HCT116 (cell line): ENCODE measurements at regions not wholly inside any gene's neighbourhood (a gene's known extent, or its start where the extent isn't known, plus 50 kb on each side); places are given as distances from the start of the nearest gene placed in this dataset.

ENCODE experiments used
- ATAC-seq: fragments of 200-7000 bp; cut with Tn5 transposase; 2 replicates; pipeline ENCODE4 v1.9.1; 2020; ENCODE audit warnings: mild to moderate bottlenecking, moderate library complexity
- BruUV-seq: library from RNA; stranded (reverse); fragments of 400-500 nt; replicated peaks from 2 replicates; lab custom pipeline; 2021; lab: Mats Ljungman, UMichigan
- CTCF ChIA-PET: fragments of 300-600 bp; sonication (Branson Sonifier 250); formaldehyde crosslinking; loops from one replicate; lab custom pipeline; 2021; ENCODE audit warnings: antibody characterized with exemption; lab: Charles Lee
- POLR2A ChIA-PET: fragments of 300-600, 350-600 bp; sonication (Branson Sonifier 250); formaldehyde crosslinking; loops from one replicate; lab custom pipeline; 2021; ENCODE audit warnings: antibody characterized with exemption; lab: Charles Lee
- RAD21 ChIA-PET, 2 experiments: fragments of 300-600 bp; sonication (Branson Sonifier 250); formaldehyde crosslinking; loops; one replicate each; lab custom pipeline; 2023; ENCODE audit warnings: low total read pairs in 2 of 2; ENCODE audit not compliant: uncharacterized antibody in 2 of 2, unreplicated experiment in 2 of 2, low non-redundant PET in 1 of 2; lab: Charles Lee
- DNase-seq: peaks from one replicate; pipeline ENCODE4 v3.0.0-alpha.2; 2010; ENCODE audit warnings: low read depth, low spot score
- H2AFZ ChIP-seq: fragments of 200-600 bp; shearing (Covaris generic), sonication (generic); 2 replicates; pipeline ENCODE4 v1.6.1; 2017; ENCODE audit warnings: low read depth, mixed run types, mixed read lengths, antibody characterized with exemption, low read length; ENCODE audit not compliant: poor library complexity, severe bottlenecking
- H3K27ac ChIP-seq: 2 replicates; pipeline ENCODE4 v1.5.1; 2012; ENCODE audit warnings: low read depth, low read length
- H3K27me3 ChIP-seq: fragments of 200-600 bp; sonication (generic); 2 replicates; pipeline ENCODE4 v1.6.1; 2016; ENCODE audit warnings: mixed run types, low read length, mixed read lengths; ENCODE audit not compliant: insufficient read depth
- H3K36me3 ChIP-seq, 2 experiments: fragments of 200-500 bp in 1 of 2; fragments of 200-600 bp in 1 of 2; sonication (Bioruptor generic) in 1 of 2; sonication (generic) in 1 of 2; 2 replicates each; pipeline versions ENCODE4 v1.5.1 to v1.6.1; 2014 to 2016; ENCODE audit warnings: low read length in 2 of 2, inconsistent platforms in 1 of 2, mixed read lengths in 1 of 2, mixed run types in 1 of 2; ENCODE audit not compliant: insufficient read depth in 2 of 2, control insufficient read depth in 1 of 2
- H3K4me1 ChIP-seq, 2 experiments: fragments of 200-600 bp in 1 of 2; sonication (generic) in 1 of 2; 2 replicates each; pipeline versions ENCODE4 v1.5.1 to v1.6.1; 2012 to 2017; ENCODE audit warnings: low read length in 2 of 2, inconsistent platforms in 1 of 2, mild to moderate bottlenecking in 1 of 2, mixed read lengths in 1 of 2, mixed run types in 1 of 2, moderate library complexity in 1 of 2; ENCODE audit not compliant: insufficient read depth in 2 of 2, control insufficient read depth in 1 of 2
- H3K4me2 ChIP-seq: fragments of 200-600 bp; sonication (generic); 2 replicates; pipeline ENCODE4 v1.6.1; 2017; ENCODE audit warnings: mixed run types, low read length, mixed read lengths
- H3K4me3 ChIP-seq, 2 experiments: fragments of 200-600 bp in 1 of 2; sonication (generic) in 1 of 2; replicated peaks in 1 of 2; 2 replicates each; pipeline ENCODE4 v1.5.1; 2011 to 2016; ENCODE audit warnings: low read length in 2 of 2, control low read depth in 1 of 2, low read depth in 1 of 2, mild to moderate bottlenecking in 1 of 2, mixed read lengths in 1 of 2, mixed run types in 1 of 2
- H3K79me2 ChIP-seq: fragments of 200-600 bp; sonication (generic); 2 replicates; pipeline ENCODE4 v1.6.1; 2017; ENCODE audit warnings: mild to moderate bottlenecking, mixed run types, low read length, moderate library complexity, mixed read lengths; ENCODE audit not compliant: insufficient read depth
- H3K9ac ChIP-seq: fragments of 200-600 bp; sonication (generic); 2 replicates; pipeline ENCODE4 v1.6.1; 2016; ENCODE audit warnings: low read length, mixed read lengths
- H3K9me2 ChIP-seq: fragments of 200-600 bp; sonication (generic), shearing (Covaris generic); 2 replicates; pipeline ENCODE4 v1.6.1; 2017; ENCODE audit warnings: mixed run types, mild to moderate bottlenecking, moderate library complexity; ENCODE audit not compliant: insufficient read depth
- H3K9me3 ChIP-seq, 2 experiments: fragments of 200-500 bp in 1 of 2; fragments of 200-600 bp in 1 of 2; sonication (Bioruptor generic) in 1 of 2; sonication (generic) in 1 of 2; 2 replicates each; pipeline ENCODE4 v1.6.1; 2014 to 2017; ENCODE audit warnings: low read length in 2 of 2, mixed read lengths in 2 of 2, inconsistent platforms in 1 of 2, low read depth in 1 of 2, mild to moderate bottlenecking in 1 of 2, mixed run types in 1 of 2, moderate library complexity in 1 of 2; ENCODE audit not compliant: control insufficient read depth in 1 of 2, insufficient read depth in 1 of 2
- H4K20me1 ChIP-seq: fragments of 200-600 bp; sonication (generic), shearing (Covaris generic); 2 replicates; pipeline ENCODE4 v1.6.1; 2017; ENCODE audit warnings: mixed run types, mild to moderate bottlenecking, moderate library complexity; ENCODE audit not compliant: insufficient read depth
- EGR1 ChIP-seq: IDR thresholded peaks from 2 replicates; pipeline ENCODE4 v1.6.1; 2012; ENCODE audit warnings: low read depth
- ELF1 ChIP-seq: IDR thresholded peaks from 2 replicates; pipeline ENCODE4 v1.6.1; 2012; ENCODE audit warnings: low read depth, borderline replicate concordance
- EZH2phosphoT487 ChIP-seq: fragments of 200-600 bp; IDR thresholded peaks from 2 replicates; pipeline ENCODE4 v1.6.1; 2018; ENCODE audit warnings: antibody characterized with exemption, borderline replicate concordance
- FOSL1 ChIP-seq: IDR thresholded peaks from 2 replicates; pipeline ENCODE4 v1.6.1; 2012; ENCODE audit warnings: low read depth
- SIN3A ChIP-seq: IDR thresholded peaks from 2 replicates; pipeline ENCODE4 v1.6.1; 2012; ENCODE audit warnings: low read depth
- TCF7L2 ChIP-seq: IDR thresholded peaks from 2 replicates; pipeline ENCODE4 v1.7.0; 2011; ENCODE audit warnings: borderline replicate concordance, inconsistent platforms; ENCODE audit not compliant: insufficient read depth, insufficient read length; ENCODE audit errors: extremely low read depth
- YY1 ChIP-seq: IDR thresholded peaks from 2 replicates; pipeline ENCODE4 v1.6.1; 2011; ENCODE audit warnings: low read length, low read depth, moderate library complexity, mild to moderate bottlenecking; ENCODE audit not compliant: insufficient replicate concordance; ENCODE audit errors: extremely low read depth
- ZNF274 ChIP-seq: fragments of 200-500 bp; sonication (Bioruptor generic); IDR thresholded peaks from 2 replicates; pipeline ENCODE4 v1.6.1; 2014; ENCODE audit warnings: mild to moderate bottlenecking, low read depth, low read length, inconsistent platforms
- intact Hi-C: fragments of 100-400 bp; cut with micrococcal nuclease; formaldehyde crosslinking; loops from 2 replicates; pipeline ENCODE4 v1.10.0; 2022
- TF ChIP-seq, protein P1 (sequence below), 3 experiments: fragments of 200-600 bp in 1 of 3; sonication (generic) in 1 of 3; IDR thresholded peaks in 2 of 3; conservative IDR thresholded peaks in 1 of 3; 2 replicates each; pipeline ENCODE4 v1.5.1; 2012 to 2017; ENCODE audit warnings: low read depth in 2 of 3, low read length in 2 of 3, antibody characterized with exemption in 1 of 3, borderline replicate concordance in 1 of 3, control low read depth in 1 of 3, mild to moderate bottlenecking in 1 of 3, mixed read lengths in 1 of 3, mixed run types in 1 of 3, moderate library complexity in 1 of 3; ENCODE audit not compliant: insufficient read depth in 1 of 3
- TF ChIP-seq, protein P2 (sequence below): IDR thresholded peaks from 2 replicates; pipeline ENCODE4 v1.6.1; 2012; ENCODE audit warnings: low read depth
- TF ChIP-seq, protein P3 (sequence below): IDR thresholded peaks from 2 replicates; pipeline ENCODE4 v1.6.1; 2012
- TF ChIP-seq, protein P4 (sequence below): IDR thresholded peaks from 2 replicates; pipeline ENCODE4 v1.6.1; 2012

DNA sequence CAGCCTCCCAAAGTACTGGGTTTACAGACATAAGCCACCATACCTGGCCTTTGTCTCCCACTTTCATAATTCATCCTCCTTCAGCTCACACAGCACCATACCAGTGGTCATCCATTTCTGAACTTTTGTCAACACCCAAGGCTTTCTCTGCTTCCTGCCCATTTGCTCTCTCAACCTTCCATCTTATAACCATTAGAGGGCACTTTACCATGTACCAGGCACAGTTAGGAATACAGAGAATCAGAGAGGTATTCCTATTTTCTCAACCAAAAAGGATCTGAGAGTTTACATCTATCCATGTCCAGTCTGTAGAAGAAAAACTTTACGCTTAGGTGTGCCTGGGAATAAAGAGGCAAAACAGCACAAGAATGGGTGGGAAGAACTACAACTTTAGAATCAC is 397.6 kb downstream of the BUD13 start:
- DNase-seq, result no peak
- intact Hi-C loops, result no loop called here
- POLR2A ChIA-PET, result no interaction called here
- Histone ChIP-seq H3K27ac (no peak overlapping the region), H3K79me2 (no peaks in the 10 kb centered on the region)
- no peak for TF ChIP-seq TCF7L2
- TF ChIP-seq, protein P1, sequence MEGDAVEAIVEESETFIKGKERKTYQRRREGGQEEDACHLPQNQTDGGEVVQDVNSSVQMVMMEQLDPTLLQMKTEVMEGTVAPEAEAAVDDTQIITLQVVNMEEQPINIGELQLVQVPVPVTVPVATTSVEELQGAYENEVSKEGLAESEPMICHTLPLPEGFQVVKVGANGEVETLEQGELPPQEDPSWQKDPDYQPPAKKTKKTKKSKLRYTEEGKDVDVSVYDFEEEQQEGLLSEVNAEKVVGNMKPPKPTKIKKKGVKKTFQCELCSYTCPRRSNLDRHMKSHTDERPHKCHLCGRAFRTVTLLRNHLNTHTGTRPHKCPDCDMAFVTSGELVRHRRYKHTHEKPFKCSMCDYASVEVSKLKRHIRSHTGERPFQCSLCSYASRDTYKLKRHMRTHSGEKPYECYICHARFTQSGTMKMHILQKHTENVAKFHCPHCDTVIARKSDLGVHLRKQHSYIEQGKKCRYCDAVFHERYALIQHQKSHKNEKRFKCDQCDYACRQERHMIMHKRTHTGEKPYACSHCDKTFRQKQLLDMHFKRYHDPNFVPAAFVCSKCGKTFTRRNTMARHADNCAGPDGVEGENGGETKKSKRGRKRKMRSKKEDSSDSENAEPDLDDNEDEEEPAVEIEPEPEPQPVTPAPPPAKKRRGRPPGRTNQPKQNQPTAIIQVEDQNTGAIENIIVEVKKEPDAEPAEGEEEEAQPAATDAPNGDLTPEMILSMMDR (IDR thresholded peaks at IDR 0.05 in 2 of 3, conservative IDR thresholded peaks at IDR 0.05 in 1 of 3; ENCODE audit: borderline replicate concordance in 1 of 3, insufficient read depth in 1 of 3, low read depth in 2 of 3, low read length in 2 of 3), result 0 out of 6 replicates have a peak, but pooled peaks of 1 of the 3 experiments have one; percentile 15
- TF ChIP-seq, all 23 proteins: peak for 1
- Histone ChIP-seq H3K4me1 (no peaks in the 10 kb centered on the region), H3K4me3 (no peak overlapping the region), H3K36me3 (no peaks in the 10 kb centered on the region), H3K27me3 (peaks cover 18% of the 10 kb centered on the region), H3K4me2 (no peak overlapping the region), H3K9me2 (no peaks in the 10 kb centered on the region), H3K9ac (no peak overlapping the region), H3K9me3 (no peaks in the 10 kb centered on the region), H4K20me1 (no peaks in the 10 kb centered on the region), H2AFZ (no peak overlapping the region)
- CTCF ChIA-PET, result interaction anchor here (1.0 to 1.1 kb wide), 2 partner anchors 9 to 138 kb away, joined by 3 read pairs; no protein-coding TSS in a partner anchor
- BruUV-seq, result no TSS peak
- ATAC-seq, result peak; percentile 40; the same call in 1 of the 2 replicates
- RAD21 ChIA-PET, result no interaction called here

DNA sequence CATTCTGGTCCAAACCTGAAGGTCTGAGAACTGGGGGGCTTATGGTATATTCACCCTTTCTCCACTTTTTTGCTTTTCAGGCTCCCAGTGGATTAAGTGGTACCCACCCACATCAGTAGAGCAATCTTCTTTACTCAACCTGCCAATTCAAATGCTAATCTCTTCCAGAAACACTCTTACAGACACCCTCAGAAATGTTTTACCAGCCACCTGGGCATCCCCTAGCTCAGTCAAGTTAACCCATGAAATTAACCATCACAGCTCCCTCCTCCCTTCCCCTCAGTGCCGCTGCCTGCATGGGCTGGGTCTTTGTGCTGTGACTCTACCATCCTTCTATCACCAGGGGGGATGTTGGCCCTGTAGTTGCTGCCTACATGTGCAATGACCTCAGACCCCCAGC is 398.7 kb downstream of the BUD13 start:
- no peak for TF ChIP-seq ZNF274
- no peak for TF ChIP-seq YY1
- TF ChIP-seq, protein P2, sequence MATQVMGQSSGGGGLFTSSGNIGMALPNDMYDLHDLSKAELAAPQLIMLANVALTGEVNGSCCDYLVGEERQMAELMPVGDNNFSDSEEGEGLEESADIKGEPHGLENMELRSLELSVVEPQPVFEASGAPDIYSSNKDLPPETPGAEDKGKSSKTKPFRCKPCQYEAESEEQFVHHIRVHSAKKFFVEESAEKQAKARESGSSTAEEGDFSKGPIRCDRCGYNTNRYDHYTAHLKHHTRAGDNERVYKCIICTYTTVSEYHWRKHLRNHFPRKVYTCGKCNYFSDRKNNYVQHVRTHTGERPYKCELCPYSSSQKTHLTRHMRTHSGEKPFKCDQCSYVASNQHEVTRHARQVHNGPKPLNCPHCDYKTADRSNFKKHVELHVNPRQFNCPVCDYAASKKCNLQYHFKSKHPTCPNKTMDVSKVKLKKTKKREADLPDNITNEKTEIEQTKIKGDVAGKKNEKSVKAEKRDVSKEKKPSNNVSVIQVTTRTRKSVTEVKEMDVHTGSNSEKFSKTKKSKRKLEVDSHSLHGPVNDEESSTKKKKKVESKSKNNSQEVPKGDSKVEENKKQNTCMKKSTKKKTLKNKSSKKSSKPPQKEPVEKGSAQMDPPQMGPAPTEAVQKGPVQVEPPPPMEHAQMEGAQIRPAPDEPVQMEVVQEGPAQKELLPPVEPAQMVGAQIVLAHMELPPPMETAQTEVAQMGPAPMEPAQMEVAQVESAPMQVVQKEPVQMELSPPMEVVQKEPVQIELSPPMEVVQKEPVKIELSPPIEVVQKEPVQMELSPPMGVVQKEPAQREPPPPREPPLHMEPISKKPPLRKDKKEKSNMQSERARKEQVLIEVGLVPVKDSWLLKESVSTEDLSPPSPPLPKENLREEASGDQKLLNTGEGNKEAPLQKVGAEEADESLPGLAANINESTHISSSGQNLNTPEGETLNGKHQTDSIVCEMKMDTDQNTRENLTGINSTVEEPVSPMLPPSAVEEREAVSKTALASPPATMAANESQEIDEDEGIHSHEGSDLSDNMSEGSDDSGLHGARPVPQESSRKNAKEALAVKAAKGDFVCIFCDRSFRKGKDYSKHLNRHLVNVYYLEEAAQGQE, result no peak
- no peak for TF ChIP-seq FOSL1
- TF ChIP-seq, protein P3, sequence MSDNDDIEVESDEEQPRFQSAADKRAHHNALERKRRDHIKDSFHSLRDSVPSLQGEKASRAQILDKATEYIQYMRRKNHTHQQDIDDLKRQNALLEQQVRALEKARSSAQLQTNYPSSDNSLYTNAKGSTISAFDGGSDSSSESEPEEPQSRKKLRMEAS, result no peak
- TF ChIP-seq EZH2phosphoT487, result no peak
- TF ChIP-seq EGR1, result no peak
- TF ChIP-seq, protein P4, sequence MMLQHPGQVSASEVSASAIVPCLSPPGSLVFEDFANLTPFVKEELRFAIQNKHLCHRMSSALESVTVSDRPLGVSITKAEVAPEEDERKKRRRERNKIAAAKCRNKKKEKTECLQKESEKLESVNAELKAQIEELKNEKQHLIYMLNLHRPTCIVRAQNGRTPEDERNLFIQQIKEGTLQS, result no peak
- TF ChIP-seq SIN3A, result no peak
- TF ChIP-seq ELF1, result no peak
- ATAC-seq (no peak), DNase-seq (no peak)
- Histone ChIP-seq H3K27me3 (peaks cover 29% of the 10 kb centered on the region), H3K4me3 (no peak overlapping the region), H3K4me2 (no peak overlapping the region), H3K27ac (no peak overlapping the region), H3K79me2 (no peaks in the 10 kb centered on the region), H3K4me1 (no peaks in the 10 kb centered on the region), H2AFZ (no peak overlapping the region), H4K20me1 (no peaks in the 10 kb centered on the region), H3K9me2 (no peaks in the 10 kb centered on the region), H3K36me3 (no peaks in the 10 kb centered on the region), H3K9me3 (no peaks in the 10 kb centered on the region), H3K9ac (no peak overlapping the region)
- no TSS peak for BruUV-seq
- CTCF ChIA-PET, result interaction anchor here (1.1 kb wide), 1 partner anchor 10 kb away, joined by 3 read pairs; no protein-coding TSS in a partner anchor
- RAD21 ChIA-PET, result no interaction called here
- intact Hi-C loops, result no loop called here
- POLR2A ChIA-PET, result no interaction called here
